Fibroblast of lung (primary cell): ENCODE measurements at regions not wholly inside any gene's neighbourhood (a gene's known extent, or its start where the extent isn't known, plus 50 kb on each side); places are given as distances from the start of the nearest gene placed in this dataset.

Experiments
- EZH2 ChIP-seq: IDR thresholded peaks from 2 replicates; pipeline ENCODE4 v1.5.1; 2012; ENCODE audit warnings: low read length, control low read depth, mild to moderate bottlenecking; ENCODE audit errors: missing control alignments
- TF ChIP-seq, protein P1 (sequence below), 2 donors: IDR thresholded peaks in 1 of 2; conservative IDR thresholded peaks in 1 of 2; 1 replicate in 1 of 2; 2 replicates in 1 of 2; pipeline ENCODE4 v1.5.1; 2011 to 2012; ENCODE audit warnings: low read length in 2 of 2, control low read depth in 1 of 2, inconsistent platforms in 1 of 2, low read depth in 1 of 2, mild to moderate bottlenecking in 1 of 2

DNA sequence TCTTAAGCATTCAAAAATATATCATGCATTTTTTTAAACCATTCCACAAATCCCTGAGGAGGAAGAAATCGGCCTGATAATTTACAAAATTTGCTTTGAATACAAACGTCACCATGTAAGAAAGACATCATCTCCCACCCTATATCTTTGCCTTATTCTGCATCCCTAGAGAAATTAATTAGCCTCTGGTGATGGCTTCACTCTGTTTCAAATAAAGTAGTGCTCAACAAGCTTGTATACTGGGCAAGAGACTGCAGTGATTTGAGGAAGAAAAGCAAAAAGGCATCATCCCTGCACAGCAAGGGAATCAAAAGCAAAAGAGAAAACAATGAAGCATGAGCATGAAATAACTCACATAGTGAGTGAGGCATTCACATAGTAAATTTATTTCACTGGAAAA, 375.5 kb downstream of the CDH7 start:
- TF ChIP-seq, protein P1, sequence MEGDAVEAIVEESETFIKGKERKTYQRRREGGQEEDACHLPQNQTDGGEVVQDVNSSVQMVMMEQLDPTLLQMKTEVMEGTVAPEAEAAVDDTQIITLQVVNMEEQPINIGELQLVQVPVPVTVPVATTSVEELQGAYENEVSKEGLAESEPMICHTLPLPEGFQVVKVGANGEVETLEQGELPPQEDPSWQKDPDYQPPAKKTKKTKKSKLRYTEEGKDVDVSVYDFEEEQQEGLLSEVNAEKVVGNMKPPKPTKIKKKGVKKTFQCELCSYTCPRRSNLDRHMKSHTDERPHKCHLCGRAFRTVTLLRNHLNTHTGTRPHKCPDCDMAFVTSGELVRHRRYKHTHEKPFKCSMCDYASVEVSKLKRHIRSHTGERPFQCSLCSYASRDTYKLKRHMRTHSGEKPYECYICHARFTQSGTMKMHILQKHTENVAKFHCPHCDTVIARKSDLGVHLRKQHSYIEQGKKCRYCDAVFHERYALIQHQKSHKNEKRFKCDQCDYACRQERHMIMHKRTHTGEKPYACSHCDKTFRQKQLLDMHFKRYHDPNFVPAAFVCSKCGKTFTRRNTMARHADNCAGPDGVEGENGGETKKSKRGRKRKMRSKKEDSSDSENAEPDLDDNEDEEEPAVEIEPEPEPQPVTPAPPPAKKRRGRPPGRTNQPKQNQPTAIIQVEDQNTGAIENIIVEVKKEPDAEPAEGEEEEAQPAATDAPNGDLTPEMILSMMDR (conservative IDR thresholded peaks at IDR 0.05 in 1 of 2, IDR thresholded peaks at IDR 0.05 in 1 of 2; ENCODE audit: low read depth in 1 of 2, low read length in 2 of 2) = no peak
- no peak for TF ChIP-seq EZH2
